GM19463 (cell line): ENCODE measurements at regions not wholly inside any gene's neighbourhood (a gene's known extent, or its start where the extent isn't known, plus 50 kb on each side); places are given as distances from the start of the nearest gene placed in this dataset.

Experiments used
- ATAC-seq: cut with Tn5 transposase; IDR thresholded peaks from one replicate; pipeline ENCODE4 v1.9.1; 2021; ENCODE audit warnings: mild to moderate bottlenecking, moderate library complexity; ENCODE audit not compliant: unreplicated experiment

- ATAC-seq, result no peak
Measured at GRCh38 chr12:34289431-34290380, 267.4 kb downstream of the ALG10 start.

- no peak for ATAC-seq
Measured at GRCh38 chr12:34290381-34290995, 268.2 kb downstream of the ALG10 start.

- no peak for ATAC-seq
Measured at GRCh38 chr12:34291001-34291400, 268.7 kb downstream of the ALG10 start.

- no peak for ATAC-seq
Measured at GRCh38 chr12:34291426-34291901, 269.2 kb downstream of the ALG10 start.

- ATAC-seq, result no peak
Measured at GRCh38 chr12:34292736-34293625, 270.7 kb downstream of the ALG10 start.

GRCh38 chr12:34294137-34294536 lies 271.8 kb downstream of the ALG10 start:
- no peak for ATAC-seq

GRCh38 chr12:34294671-34295365 lies 272.5 kb downstream of the ALG10 start:
- no peak for ATAC-seq

- ATAC-seq, result no peak
Measured at GRCh38 chr12:34295366-34296142, 273.3 kb downstream of the ALG10 start.

- no peak for ATAC-seq
Measured at GRCh38 chr12:34296143-34297041, 274.1 kb downstream of the ALG10 start.

GRCh38 chr12:34297126-34297789 lies 275.0 kb downstream of the ALG10 start:
- ATAC-seq, result no peak

- no peak for ATAC-seq
Measured at GRCh38 chr12:34297790-34298164, 275.5 kb downstream of the ALG10 start.

- ATAC-seq, result no peak
Measured at GRCh38 chr12:34298176-34298970, 276.1 kb downstream of the ALG10 start.

GRCh38 chr12:34298971-34299801 lies 276.9 kb downstream of the ALG10 start:
- no peak for ATAC-seq

GRCh38 chr12:34299802-34300193 lies 277.5 kb downstream of the ALG10 start:
- no peak for ATAC-seq

GRCh38 chr12:34300376-34301250 lies 278.3 kb downstream of the ALG10 start:
- no peak for ATAC-seq
